ENCODE measurements at regions not wholly inside any gene's neighbourhood (a gene's known extent, or its start where the extent isn't known, plus 50 kb on each side); places are given as distances from the start of the nearest gene placed in this dataset.

DNA sequence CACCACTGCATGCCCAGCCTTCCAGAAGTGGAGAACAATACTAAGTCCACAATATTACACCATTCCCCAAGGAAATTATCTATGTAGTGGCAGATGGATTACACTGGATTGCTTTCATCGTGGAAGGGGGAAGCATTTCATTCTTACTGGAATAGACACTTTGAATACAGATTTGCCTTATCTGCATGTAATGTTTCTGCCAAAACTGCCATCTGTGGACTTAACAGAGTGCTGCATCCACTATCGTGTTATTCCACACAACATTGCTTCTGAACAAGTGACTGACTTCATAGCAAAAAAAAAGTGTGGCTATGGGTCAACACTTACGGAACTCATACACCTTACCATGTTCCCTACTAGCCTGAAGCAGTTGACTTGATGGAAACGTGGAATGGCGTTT lies 536.9 kb downstream of the BRINP1 start (continued):
- TF ChIP-seq PRDM1 (tag by site-specific recombination; IDR thresholded peaks at IDR 0.05) (no peak), HOXA7 (CRISPR knock-in tag; IDR thresholded peaks at IDR 0.05; ENCODE audit: borderline replicate concordance) (no peak), ZNF560 (tag by site-specific recombination; IDR thresholded peaks at IDR 0.05; ENCODE audit: borderline replicate concordance) (no peak), ZFP37 (tag by site-specific recombination; IDR thresholded peaks at IDR 0.05) (no peak), RBAK (tag by site-specific recombination; IDR thresholded peaks at IDR 0.05) (no peak), ZNF132 (tag by site-specific recombination; IDR thresholded peaks at IDR 0.05; ENCODE audit: borderline replicate concordance) (no peak), KLF10 (tag by site-specific recombination; IDR thresholded peaks at IDR 0.05) (no peak)
- TF ChIP-seq, protein P1, sequence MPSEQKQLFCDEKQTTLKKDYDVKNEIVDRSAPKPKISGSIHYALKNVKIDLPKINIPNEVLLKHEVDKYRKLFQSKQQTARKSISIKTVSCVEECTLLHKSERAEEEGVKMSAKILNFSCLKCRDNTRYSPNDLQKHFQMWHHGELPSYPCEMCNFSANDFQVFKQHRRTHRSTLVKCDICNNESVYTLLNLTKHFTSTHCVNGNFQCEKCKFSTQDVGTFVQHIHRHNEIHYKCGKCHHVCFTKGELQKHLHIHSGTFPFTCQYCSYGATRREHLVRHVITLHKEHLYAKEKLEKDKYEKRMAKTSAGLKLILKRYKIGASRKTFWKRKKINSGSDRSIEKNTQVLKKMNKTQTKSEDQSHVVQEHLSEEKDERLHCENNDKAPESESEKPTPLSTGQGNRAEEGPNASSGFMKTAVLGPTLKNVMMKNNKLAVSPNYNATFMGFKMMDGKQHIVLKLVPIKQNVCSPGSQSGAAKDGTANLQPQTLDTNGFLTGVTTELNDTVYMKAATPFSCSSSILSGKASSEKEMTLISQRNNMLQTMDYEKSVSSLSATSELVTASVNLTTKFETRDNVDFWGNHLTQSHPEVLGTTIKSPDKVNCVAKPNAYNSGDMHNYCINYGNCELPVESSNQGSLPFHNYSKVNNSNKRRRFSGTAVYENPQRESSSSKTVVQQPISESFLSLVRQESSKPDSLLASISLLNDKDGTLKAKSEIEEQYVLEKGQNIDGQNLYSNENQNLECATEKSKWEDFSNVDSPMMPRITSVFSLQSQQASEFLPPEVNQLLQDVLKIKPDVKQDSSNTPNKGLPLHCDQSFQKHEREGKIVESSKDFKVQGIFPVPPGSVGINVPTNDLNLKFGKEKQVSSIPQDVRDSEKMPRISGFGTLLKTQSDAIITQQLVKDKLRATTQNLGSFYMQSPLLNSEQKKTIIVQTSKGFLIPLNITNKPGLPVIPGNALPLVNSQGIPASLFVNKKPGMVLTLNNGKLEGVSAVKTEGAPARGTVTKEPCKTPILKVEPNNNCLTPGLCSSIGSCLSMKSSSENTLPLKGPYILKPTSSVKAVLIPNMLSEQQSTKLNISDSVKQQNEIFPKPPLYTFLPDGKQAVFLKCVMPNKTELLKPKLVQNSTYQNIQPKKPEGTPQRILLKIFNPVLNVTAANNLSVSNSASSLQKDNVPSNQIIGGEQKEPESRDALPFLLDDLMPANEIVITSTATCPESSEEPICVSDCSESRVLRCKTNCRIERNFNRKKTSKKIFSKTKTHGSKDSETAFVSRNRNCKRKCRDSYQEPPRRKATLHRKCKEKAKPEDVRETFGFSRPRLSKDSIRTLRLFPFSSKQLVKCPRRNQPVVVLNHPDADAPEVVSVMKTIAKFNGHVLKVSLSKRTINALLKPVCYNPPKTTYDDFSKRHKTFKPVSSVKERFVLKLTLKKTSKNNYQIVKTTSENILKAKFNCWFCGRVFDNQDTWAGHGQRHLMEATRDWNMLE (tag by site-specific recombination; conservative IDR thresholded peaks at IDR 0.05; ENCODE audit: low read depth) = no peak

DNA sequence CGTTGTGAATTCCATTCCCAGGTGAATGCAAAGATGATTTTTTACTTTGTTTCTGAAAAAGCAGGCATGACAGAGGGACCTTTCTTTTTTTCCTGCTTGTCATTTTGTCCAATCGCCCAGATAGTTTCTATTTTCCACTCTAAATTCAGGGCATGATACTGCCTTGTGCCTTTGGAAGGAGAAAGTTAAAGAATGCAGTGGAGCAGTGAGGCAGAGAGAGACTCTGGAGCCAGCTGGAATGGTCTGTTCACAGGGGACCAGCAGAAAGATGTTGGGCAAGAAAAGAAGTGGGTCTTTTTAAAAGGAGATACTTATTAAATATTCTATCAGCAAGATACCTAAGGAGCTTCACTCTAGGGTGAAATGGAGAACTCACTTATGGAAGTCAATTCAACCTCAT lies 532.3 kb downstream of the BRINP1 start:
- POLR2A ChIA-PET = no interaction called here
- no peak for TF ChIP-seq ZNF311 (tag by site-specific recombination; IDR thresholded peaks at IDR 0.05; ENCODE audit: borderline replicate concordance)

DNA sequence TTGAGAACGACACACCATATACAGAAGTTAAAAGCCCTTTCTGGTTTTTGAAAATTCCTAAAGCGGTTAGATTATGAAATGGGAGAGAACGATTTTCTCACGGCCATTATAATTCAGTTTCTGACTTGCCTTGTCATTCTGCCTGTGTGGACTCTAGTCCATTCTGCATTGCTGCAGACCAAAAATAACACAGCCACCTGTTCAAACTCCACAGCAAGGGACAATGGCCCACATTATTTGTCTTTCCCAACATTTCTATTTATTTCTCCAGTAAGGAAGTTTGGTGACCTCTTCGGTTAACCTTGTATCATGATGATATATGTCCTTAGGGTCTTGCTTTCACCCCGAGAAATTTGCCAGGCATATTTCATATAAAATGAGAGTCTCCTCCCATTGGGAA lies 497.7 kb downstream of the BRINP1 start:
- H3K36me3 ChIP-seq (ENCODE audit: control insufficient read depth in 2 of 2, insufficient read depth in 1 of 2, low read length in 2 of 2) = no peaks in the 10 kb centered on the region
- TF ChIP-seq ZNF624 (tag by site-specific recombination; IDR thresholded peaks at IDR 0.05) (no peak), ZNF654 (tag by site-specific recombination; IDR thresholded peaks at IDR 0.05; ENCODE audit: low read depth) (no peak)
- TF ChIP-seq, protein P2, sequence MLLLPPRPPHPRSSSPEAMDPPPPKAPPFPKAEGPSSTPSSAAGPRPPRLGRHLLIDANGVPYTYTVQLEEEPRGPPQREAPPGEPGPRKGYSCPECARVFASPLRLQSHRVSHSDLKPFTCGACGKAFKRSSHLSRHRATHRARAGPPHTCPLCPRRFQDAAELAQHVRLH (tag by site-specific recombination; IDR thresholded peaks at IDR 0.05) = no peak
- CTCF ChIA-PET = no interaction called here

More for the DNA sequence above, 532.3 kb downstream of the BRINP1 start:
- H3K27ac ChIP-seq (ENCODE audit: extremely low read depth, low read depth, low read length) = no peak overlapping the region
- no peaks in the 10 kb centered on the region for H3K9me3 ChIP-seq (ENCODE audit: control insufficient read depth, insufficient read depth, low read depth, low read length)
- H3K4me1 ChIP-seq (ENCODE audit: control insufficient read depth, insufficient read depth, low read length) = no peaks in the 10 kb centered on the region
- CTCF ChIA-PET = interaction anchor here (0.8 kb wide), 1 partner anchor 720 kb away, joined by 3 read pairs; no protein-coding TSS in a partner anchor
- no peak overlapping the region for H3K4me3 ChIP-seq (ENCODE audit: low read depth, low read length)
- H3K36me3 ChIP-seq (ENCODE audit: control insufficient read depth in 2 of 2, insufficient read depth in 1 of 2, low read length in 2 of 2) = no peaks in the 10 kb centered on the region

DNA sequence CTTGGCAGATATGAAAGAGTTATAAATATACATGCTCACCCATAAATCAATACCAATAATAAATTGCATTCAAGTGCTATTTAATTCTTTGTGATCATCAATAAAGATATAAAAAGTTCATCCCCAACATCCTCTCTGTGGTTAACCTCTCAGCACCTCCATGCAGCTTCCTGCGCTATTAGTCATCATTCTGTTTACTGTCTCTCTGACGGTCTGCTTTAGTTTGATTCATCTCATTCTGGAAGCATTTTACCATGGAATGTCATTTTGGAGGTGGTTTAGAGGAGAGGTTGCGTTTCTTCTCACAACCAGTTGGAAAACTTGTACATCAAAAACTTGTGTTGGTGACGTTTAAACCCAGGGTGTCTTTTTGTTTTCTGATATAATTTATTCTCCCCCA lies 486.6 kb downstream of the BRINP1 start:
- no peaks in the 10 kb centered on the region for H3K9me3 ChIP-seq (ENCODE audit: control insufficient read depth, insufficient read depth, low read depth, low read length)
- H3K36me3 ChIP-seq (ENCODE audit: control insufficient read depth in 2 of 2, insufficient read depth in 1 of 2, low read length in 2 of 2) = no peaks in the 10 kb centered on the region
- no peak overlapping the region for H3K27ac ChIP-seq (ENCODE audit: extremely low read depth, low read depth, low read length)
- H3K4me1 ChIP-seq (ENCODE audit: control insufficient read depth, insufficient read depth, low read length) = no peaks in the 10 kb centered on the region
- no peak overlapping the region for H3K4me3 ChIP-seq (ENCODE audit: low read depth, low read length)
- POLR2A ChIA-PET = no interaction called here
- CTCF ChIA-PET = no interaction called here
- TF ChIP-seq ZEB2 (tag by site-specific recombination; IDR thresholded peaks at IDR 0.05) (no peak), ZNF24 (tag by site-specific recombination; IDR thresholded peaks at IDR 0.05) (no peak), ZNF433 (tag by site-specific recombination; IDR thresholded peaks at IDR 0.05; ENCODE audit: low read depth) (no peak), ZNF391 (tag by site-specific recombination; IDR thresholded peaks at IDR 0.05; ENCODE audit: borderline replicate concordance, low read depth) (no peak), ZNF37A (tag by site-specific recombination; IDR thresholded peaks at IDR 0.05) (no peak), ZXDB (tag by site-specific recombination; IDR thresholded peaks at IDR 0.05) (no peak), YY2 (tag by site-specific recombination; IDR thresholded peaks at IDR 0.05) (no peak), ZNF629 (tag by site-specific recombination; IDR thresholded peaks at IDR 0.05) (no peak), ZNF155 (tag by site-specific recombination; IDR thresholded peaks at IDR 0.05) (no peak), ZNF132 (tag by site-specific recombination; IDR thresholded peaks at IDR 0.05; ENCODE audit: borderline replicate concordance) (no peak), ZNF660 (tag by site-specific recombination; IDR thresholded peaks at IDR 0.05) (no peak)
- TF ChIP-seq, protein P3, sequence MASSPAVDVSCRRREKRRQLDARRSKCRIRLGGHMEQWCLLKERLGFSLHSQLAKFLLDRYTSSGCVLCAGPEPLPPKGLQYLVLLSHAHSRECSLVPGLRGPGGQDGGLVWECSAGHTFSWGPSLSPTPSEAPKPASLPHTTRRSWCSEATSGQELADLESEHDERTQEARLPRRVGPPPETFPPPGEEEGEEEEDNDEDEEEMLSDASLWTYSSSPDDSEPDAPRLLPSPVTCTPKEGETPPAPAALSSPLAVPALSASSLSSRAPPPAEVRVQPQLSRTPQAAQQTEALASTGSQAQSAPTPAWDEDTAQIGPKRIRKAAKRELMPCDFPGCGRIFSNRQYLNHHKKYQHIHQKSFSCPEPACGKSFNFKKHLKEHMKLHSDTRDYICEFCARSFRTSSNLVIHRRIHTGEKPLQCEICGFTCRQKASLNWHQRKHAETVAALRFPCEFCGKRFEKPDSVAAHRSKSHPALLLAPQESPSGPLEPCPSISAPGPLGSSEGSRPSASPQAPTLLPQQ (tag by site-specific recombination; IDR thresholded peaks at IDR 0.05) = no peak
- TF ChIP-seq, protein P4, sequence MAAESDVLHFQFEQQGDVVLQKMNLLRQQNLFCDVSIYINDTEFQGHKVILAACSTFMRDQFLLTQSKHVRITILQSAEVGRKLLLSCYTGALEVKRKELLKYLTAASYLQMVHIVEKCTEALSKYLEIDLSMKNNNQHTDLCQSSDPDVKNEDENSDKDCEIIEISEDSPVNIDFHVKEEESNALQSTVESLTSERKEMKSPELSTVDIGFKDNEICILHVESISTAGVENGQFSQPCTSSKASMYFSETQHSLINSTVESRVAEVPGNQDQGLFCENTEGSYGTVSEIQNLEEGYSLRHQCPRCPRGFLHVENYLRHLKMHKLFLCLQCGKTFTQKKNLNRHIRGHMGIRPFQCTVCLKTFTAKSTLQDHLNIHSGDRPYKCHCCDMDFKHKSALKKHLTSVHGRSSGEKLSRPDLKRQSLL (tag by site-specific recombination; IDR thresholded peaks at IDR 0.05) = no peak

More for the DNA sequence above, 497.7 kb downstream of the BRINP1 start:
- Histone ChIP-seq H3K27ac (ENCODE audit: extremely low read depth, low read depth, low read length) (no peak overlapping the region), H3K9me3 (ENCODE audit: control insufficient read depth, insufficient read depth, low read depth, low read length) (no peaks in the 10 kb centered on the region), H3K4me1 (ENCODE audit: control insufficient read depth, insufficient read depth, low read length) (no peaks in the 10 kb centered on the region), H3K4me3 (ENCODE audit: low read depth, low read length) (no peak overlapping the region)
- POLR2A ChIA-PET = no interaction called here

All from HEK293 (cell line).